ENCODE measurements at regions not wholly inside any gene's neighbourhood (a gene's known extent, or its start where the extent isn't known, plus 50 kb on each side); places are given as distances from the start of the nearest gene placed in this dataset.

DNA sequence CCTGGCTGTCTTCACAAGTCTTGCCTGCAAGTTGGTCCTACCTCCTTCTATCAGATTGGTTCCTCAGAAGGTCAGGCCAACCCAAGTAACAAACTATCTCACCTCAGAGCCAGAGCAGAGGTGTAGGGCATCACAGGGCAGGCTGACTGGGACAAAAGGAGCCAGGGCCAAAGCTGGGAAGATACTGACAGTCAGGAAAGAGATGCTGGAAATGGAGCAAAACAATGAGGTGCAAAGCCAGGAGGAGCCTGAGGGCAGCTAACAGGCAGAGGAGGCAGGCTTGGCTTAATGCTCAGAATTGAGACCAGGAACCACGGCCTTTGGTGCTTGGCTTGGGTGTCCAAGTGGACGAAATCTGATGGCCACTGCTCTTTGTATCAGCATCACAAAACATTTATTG, 68.4 kb upstream of the PNMA1 start:
- H3K9me3 ChIP-seq (replicated peaks; ENCODE audit: control insufficient read depth, insufficient read depth, low read length): no peaks in the 10 kb centered on the region
- DNase-seq (ENCODE audit: low read depth, low spot score) (no peak), FAIRE-seq (no peak)
- peaks cover 0 to 4% of the 10 kb centered on the region in 2 experiments for H3K36me3 ChIP-seq (ENCODE audit: control insufficient read depth in 2 of 2, extremely low read depth in 1 of 2, insufficient read depth in 2 of 2, low read length in 2 of 2)
- H3K27ac ChIP-seq (ENCODE audit: insufficient read depth, low read depth, low read length): no peak overlapping the region
- H3K27me3 ChIP-seq (ENCODE audit: control insufficient read depth in 2 of 2, insufficient read depth in 2 of 2, low read length in 2 of 2): no peaks in the 10 kb centered on the region
- no peak overlapping the region for H3K4me2 ChIP-seq (ENCODE audit: insufficient read depth, low read length)
- CTCF ChIA-PET: no interaction called here
- TF ChIP-seq FOS (IDR thresholded peaks at IDR 0.05; ENCODE audit: borderline replicate concordance, insufficient read depth, low read length): no peak
- TF ChIP-seq, protein P1, sequence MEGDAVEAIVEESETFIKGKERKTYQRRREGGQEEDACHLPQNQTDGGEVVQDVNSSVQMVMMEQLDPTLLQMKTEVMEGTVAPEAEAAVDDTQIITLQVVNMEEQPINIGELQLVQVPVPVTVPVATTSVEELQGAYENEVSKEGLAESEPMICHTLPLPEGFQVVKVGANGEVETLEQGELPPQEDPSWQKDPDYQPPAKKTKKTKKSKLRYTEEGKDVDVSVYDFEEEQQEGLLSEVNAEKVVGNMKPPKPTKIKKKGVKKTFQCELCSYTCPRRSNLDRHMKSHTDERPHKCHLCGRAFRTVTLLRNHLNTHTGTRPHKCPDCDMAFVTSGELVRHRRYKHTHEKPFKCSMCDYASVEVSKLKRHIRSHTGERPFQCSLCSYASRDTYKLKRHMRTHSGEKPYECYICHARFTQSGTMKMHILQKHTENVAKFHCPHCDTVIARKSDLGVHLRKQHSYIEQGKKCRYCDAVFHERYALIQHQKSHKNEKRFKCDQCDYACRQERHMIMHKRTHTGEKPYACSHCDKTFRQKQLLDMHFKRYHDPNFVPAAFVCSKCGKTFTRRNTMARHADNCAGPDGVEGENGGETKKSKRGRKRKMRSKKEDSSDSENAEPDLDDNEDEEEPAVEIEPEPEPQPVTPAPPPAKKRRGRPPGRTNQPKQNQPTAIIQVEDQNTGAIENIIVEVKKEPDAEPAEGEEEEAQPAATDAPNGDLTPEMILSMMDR (IDR thresholded peaks at IDR 0.05; ENCODE audit: extremely low read depth in 1 of 2, insufficient read depth in 1 of 2, low read depth in 1 of 2, low read length in 2 of 2): no peak
- no peak for TF ChIP-seq POLR2A (IDR thresholded peaks at IDR 0.05; ENCODE audit: low read depth, low read length)
- TF ChIP-seq, protein P2, sequence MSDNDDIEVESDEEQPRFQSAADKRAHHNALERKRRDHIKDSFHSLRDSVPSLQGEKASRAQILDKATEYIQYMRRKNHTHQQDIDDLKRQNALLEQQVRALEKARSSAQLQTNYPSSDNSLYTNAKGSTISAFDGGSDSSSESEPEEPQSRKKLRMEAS (IDR thresholded peaks at IDR 0.05; ENCODE audit: insufficient read depth, insufficient read length): no peak
- TF ChIP-seq POLR2AphosphoS5 (IDR thresholded peaks at IDR 0.05; ENCODE audit: insufficient read depth, low read depth, low read length): no peak
- TF ChIP-seq GATA2 (IDR thresholded peaks at IDR 0.05; ENCODE audit: insufficient read depth, insufficient read length, low read depth, low read length): no peak
- no peak for TF ChIP-seq EZH2 (IDR thresholded peaks at IDR 0.05; ENCODE audit: borderline replicate concordance, low read depth, low read length, severe bottlenecking)
- TF ChIP-seq JUN (IDR thresholded peaks at IDR 0.05; ENCODE audit: borderline replicate concordance, insufficient read depth, insufficient read length, low read depth): no peak
- no TSS peak for BruUV-seq (replicated peaks)
- dilution Hi-C loops (cut with MboI; ENCODE audit: extremely low pct_ligation_motif_present, low sequenced_read_pairs) (no loop called here), intact Hi-C loops (cut with micrococcal nuclease) (no loop called here)
- no peaks in the 10 kb centered on the region for H4K20me1 ChIP-seq (replicated peaks; ENCODE audit: control insufficient read depth, extremely low read depth, insufficient read depth, low read length)
- peaks cover 66% of the 10 kb centered on the region for H3K79me2 ChIP-seq (ENCODE audit: control insufficient read depth, insufficient read depth, low read length)
- no peak overlapping the region for H3K4me3 ChIP-seq (replicated peaks in 1 of 3; ENCODE audit: insufficient read depth in 1 of 3, low read depth in 1 of 3, low read length in 3 of 3)
- H2AFZ ChIP-seq (ENCODE audit: low read depth, low read length): no peak overlapping the region
- peaks cover 21% of the 10 kb centered on the region for H3K4me1 ChIP-seq (ENCODE audit: control insufficient read depth, extremely low read depth, insufficient read depth, low read length)
- H3K9me1 ChIP-seq (replicated peaks; ENCODE audit: control insufficient read depth, extremely low read depth, insufficient read depth, low read length): no peaks in the 10 kb centered on the region
- POLR2A ChIA-PET: no interaction called here
- no peak overlapping the region for H3K9ac ChIP-seq (replicated peaks; ENCODE audit: extremely low read depth, insufficient read depth, low read length)
